GM10248 (cell line): ENCODE measurements at regions not wholly inside any gene's neighbourhood (a gene's known extent, or its start where the extent isn't known, plus 50 kb on each side); places are given as distances from the start of the nearest gene placed in this dataset.

Experiments used
- CTCF ChIA-PET: fragments of 300-600 bp; sonication (Branson Sonifier 250); formaldehyde crosslinking; extraction: SDS; loops from one replicate; lab custom pipeline; 2021; ENCODE audit warnings: antibody characterized with exemption; lab: Yijun Ruan, JAX
- POLR2A ChIA-PET: fragments of 350-650 bp; sonication (Branson Sonifier 250); formaldehyde crosslinking; extraction: SDS; loops from one replicate; lab custom pipeline; 2020; ENCODE audit warnings: antibody characterized with exemption; lab: Yijun Ruan, JAX
- DNase-seq: peaks from one replicate; pipeline ENCODE4 v3.0.0; 2012; ENCODE audit errors: extremely low spot score
- CTCF ChIP-seq: IDR thresholded peaks from 2 replicates; pipeline ENCODE4 v1.5.1; 2012; ENCODE audit warnings: mild to moderate bottlenecking, low read depth; ENCODE audit errors: extremely low read depth, missing control alignments, control extremely low read depth

- no peak for DNase-seq
- no peak for TF ChIP-seq CTCF
- POLR2A ChIA-PET = no interaction called here
- CTCF ChIA-PET = interaction anchor here (0.9 to 1.3 kb wide), 2 partner anchors 9 to 17 kb away, joined by 3 read pairs; no protein-coding TSS in a partner anchor
These were observed 137.3 kb upstream of the HNRNPA3 start for GRCh38 chr2:177075254-177075653.

GRCh38 chr2:177076636-177077179 lies 135.9 kb upstream of the HNRNPA3 start:
- CTCF ChIA-PET = no interaction called here
- TF ChIP-seq CTCF = no peak
- no peak for DNase-seq
- POLR2A ChIA-PET = no interaction called here

- POLR2A ChIA-PET = no interaction called here
- TF ChIP-seq CTCF = no peak
- CTCF ChIA-PET = interaction anchor here (1.4 to 1.6 kb wide), 2 partner anchors 16 to 258 kb away, joined by 3 to 4 read pairs; no protein-coding TSS in a partner anchor
- no peak for DNase-seq
These were observed 134.8 kb upstream of the HNRNPA3 start for GRCh38 chr2:177077778-177078177.

GRCh38 chr2:177078416-177078815 lies 134.2 kb upstream of the HNRNPA3 start:
- DNase-seq = no peak
- POLR2A ChIA-PET = no interaction called here
- TF ChIP-seq CTCF = no peak
- CTCF ChIA-PET = interaction anchor here (1.4 to 1.6 kb wide), 2 partner anchors 17 to 258 kb away, joined by 3 to 4 read pairs; no protein-coding TSS in a partner anchor

GRCh38 chr2:177078855-177079254 lies 133.7 kb upstream of the HNRNPA3 start:
- ChIA-PET CTCF (interaction anchor here (1.3 to 1.9 kb wide), 4 partner anchors 17 to 259 kb away, joined by 3 to 4 read pairs (median 4); no protein-coding TSS in a partner anchor), POLR2A (no interaction called here)
- TF ChIP-seq CTCF = no peak
- no peak for DNase-seq

- POLR2A ChIA-PET = no interaction called here
- no peak for DNase-seq
- TF ChIP-seq CTCF = no peak
- CTCF ChIA-PET = interaction anchor here (0.8 to 1.9 kb wide), 2 partner anchors 23 to 68 kb away, joined by 3 to 4 read pairs; no protein-coding TSS in a partner anchor
These were observed 131.8 kb upstream of the HNRNPA3 start for GRCh38 chr2:177080746-177081284.
